Right atrium auricular region (tissue), 2 donors: ENCODE measurements at regions not wholly inside any gene's neighbourhood (a gene's known extent, or its start where the extent isn't known, plus 50 kb on each side); places are given as distances from the start of the nearest gene placed in this dataset.

Experiments
- DNase-seq: peaks from one replicate; pipeline ENCODE4 v3.0.0-alpha.2; 2019; ENCODE audit warnings: low spot score
- H3K27ac ChIP-seq, 2 donors: fragments of 200-600 bp; sonication (generic); 1 replicate in 1 of 2; 2 replicates in 1 of 2; pipeline ENCODE4 v1.5.1; 2016 to 2019
- H3K27me3 ChIP-seq, 2 donors: fragments of 200-600 bp; sonication (generic); one replicate each; pipeline versions ENCODE4 v1.5.1 to v1.6.0; 2017 to 2019
- H3K36me3 ChIP-seq: fragments of 200-600 bp; sonication (generic); one replicate; pipeline ENCODE4 v1.5.1; 2016
- H3K4me1 ChIP-seq, 2 donors: fragments of 200-600 bp; sonication (generic); one replicate each; pipeline versions ENCODE4 v1.5.1 to v1.6.0; 2017 to 2019
- H3K4me3 ChIP-seq, 2 donors: fragments of 200-600 bp; sonication (generic); 1 replicate in 1 of 2; 2 replicates in 1 of 2; pipeline ENCODE4 v1.5.1; 2017 to 2019; ENCODE audit warnings: mild to moderate bottlenecking in 1 of 2, moderate library complexity in 1 of 2
- H3K9me3 ChIP-seq, 2 donors: fragments of 200-600 bp; sonication (generic); one replicate each; pipeline ENCODE4 v1.5.1; 2019
- CTCF ChIP-seq, 2 donors: fragments of 200-600 bp; sonication (generic); IDR thresholded peaks; one replicate each; pipeline ENCODE4 v1.5.1; 2019; ENCODE audit warnings: antibody characterized with exemption in 2 of 2

- no peaks in the 10 kb centered on the region for H3K36me3 ChIP-seq
Observed at GRCh38 chr14:104290756-104291122, 152.4 kb downstream of the KIF26A start.

GRCh38 chr14:104291123-104292000 is 153.0 kb downstream of the KIF26A start:
- H3K27me3 ChIP-seq: peaks cover 0 to 5% of the 10 kb centered on the region in 2 donors

More at GRCh38 chr14:104290756-104291122, 152.4 kb downstream of the KIF26A start:
- H3K9me3 ChIP-seq: no peaks in the 10 kb centered on the region
- DNase-seq: no peak
- H3K4me1 ChIP-seq: no peaks in the 10 kb centered on the region
- H3K27ac ChIP-seq: no peak overlapping the region
- H3K27me3 ChIP-seq: peaks cover 0 to 5% of the 10 kb centered on the region in 2 donors
- no peak overlapping the region for H3K4me3 ChIP-seq
- no peak for TF ChIP-seq CTCF (IDR thresholded peaks at IDR 0.05)

GRCh38 chr14:104292084-104292970 is 153.9 kb downstream of the KIF26A start:
- TF ChIP-seq CTCF (IDR thresholded peaks at IDR 0.05): no peak
- H3K9me3 ChIP-seq: no peaks in the 10 kb centered on the region
- no peaks in the 10 kb centered on the region for H3K4me1 ChIP-seq
- no peak overlapping the region for H3K4me3 ChIP-seq
- no peak overlapping the region for H3K27ac ChIP-seq
- peaks cover 0 to 5% of the 10 kb centered on the region in 2 donors for H3K27me3 ChIP-seq
- no peak for DNase-seq
- H3K36me3 ChIP-seq: no peaks in the 10 kb centered on the region

More at GRCh38 chr14:104291123-104292000, 153.0 kb downstream of the KIF26A start:
- no peak for TF ChIP-seq CTCF (IDR thresholded peaks at IDR 0.05)
- Histone ChIP-seq H3K4me3 (no peak overlapping the region), H3K27ac (no peak overlapping the region), H3K9me3 (no peaks in the 10 kb centered on the region), H3K4me1 (no peaks in the 10 kb centered on the region), H3K36me3 (no peaks in the 10 kb centered on the region)
- DNase-seq: no peak

- no peaks in the 10 kb centered on the region for H3K9me3 ChIP-seq
- H3K4me1 ChIP-seq: no peaks in the 10 kb centered on the region
- no peak overlapping the region for H3K27ac ChIP-seq
- no peaks in the 10 kb centered on the region for H3K36me3 ChIP-seq
- no peak for DNase-seq
- H3K4me3 ChIP-seq: no peak overlapping the region
- peaks cover 0 to 5% of the 10 kb centered on the region in 2 donors for H3K27me3 ChIP-seq
- TF ChIP-seq CTCF (IDR thresholded peaks at IDR 0.05): no peak
Observed at GRCh38 chr14:104293231-104293841, 154.9 kb downstream of the KIF26A start.

- no peak for DNase-seq
- peak in 1 of 2 donors; percentile 16 for TF ChIP-seq CTCF (IDR thresholded peaks at IDR 0.05)
- Histone ChIP-seq H3K4me3 (no peak overlapping the region), H3K27ac (no peak overlapping the region), H3K4me1 (no peaks in the 10 kb centered on the region), H3K27me3 (peaks cover 0 to 5% of the 10 kb centered on the region in 2 donors), H3K36me3 (no peaks in the 10 kb centered on the region), H3K9me3 (no peaks in the 10 kb centered on the region)
Observed at GRCh38 chr14:104293851-104294627, 155.7 kb downstream of the KIF26A start.
